ENCODE measurements at regions not wholly inside any gene's neighbourhood (a gene's known extent, or its start where the extent isn't known, plus 50 kb on each side); places are given as distances from the start of the nearest gene placed in this dataset.
A peak's percentile ranks its signal among the peaks of the same experiment; 100 is the strongest.

- Histone ChIP-seq H3K36me3 (no peaks in the 10 kb centered on the region), H3K9me3 (no peaks in the 10 kb centered on the region), H3K27ac (no peak overlapping the region), H3K27me3 (no peaks in the 10 kb centered on the region), H3K4me1 (peaks cover 0 to 4% (median 0%) of the 10 kb centered on the region in 4 donors), H3K4me3 (no peak overlapping the region)
- DNase-seq: no peak
- no peak for TF ChIP-seq POLR2A (IDR thresholded peaks at IDR 0.05)
- no peak for TF ChIP-seq CTCF (IDR thresholded peaks at IDR 0.05)
- WGBS (ENCODE audit: insufficient coverage, low coverage, low lambda C conversion rate, missing lambda C conversion rate): 100% methylated on average over 1 of the region's 1 CpG
- intact Hi-C loops (cut with DNase I): no loop called here
- no peak for ATAC-seq
These were observed 339.8 kb downstream of the OMA1 start for GRCh38 chr1:58206749-58207148.

GRCh38 chr1:58204284-58204683, 342.2 kb downstream of the OMA1 start:
- TF ChIP-seq CTCF (IDR thresholded peaks at IDR 0.05): peak in 2 of 4 donors; percentile 12 to 25
- no peak for TF ChIP-seq POLR2A (IDR thresholded peaks at IDR 0.05)
- ATAC-seq (no peak), DNase-seq (no peak)
- Histone ChIP-seq H3K36me3 (no peaks in the 10 kb centered on the region), H3K27ac (no peak overlapping the region), H3K9me3 (no peaks in the 10 kb centered on the region), H3K4me3 (no peak overlapping the region), H3K27me3 (no peaks in the 10 kb centered on the region), H3K4me1 (peaks cover 0 to 11% (median 2%) of the 10 kb centered on the region in 4 donors)
- intact Hi-C loops (cut with DNase I): no loop called here
- WGBS (ENCODE audit: insufficient coverage, low coverage, low lambda C conversion rate, missing lambda C conversion rate): 70% methylated on average over 3 of the region's 3 CpGs

GRCh38 chr1:58201492-58202106, 344.9 kb downstream of the OMA1 start:
- Histone ChIP-seq H3K9me3 (no peaks in the 10 kb centered on the region), H3K4me3 (no peak overlapping the region), H3K27me3 (no peaks in the 10 kb centered on the region), H3K36me3 (no peaks in the 10 kb centered on the region), H3K27ac (peak overlapping the region in 2 of 3 donors; percentile 2 to 16), H3K4me1 (peaks cover 0 to 11% (median 2%) of the 10 kb centered on the region in 4 donors)
- 55% methylated on average over 2 of the region's 2 CpGs for WGBS (ENCODE audit: insufficient coverage, low coverage, low lambda C conversion rate, missing lambda C conversion rate)
- TF ChIP-seq CTCF (IDR thresholded peaks at IDR 0.05) (no peak), POLR2A (IDR thresholded peaks at IDR 0.05) (no peak)
- intact Hi-C loops (cut with DNase I): no loop called here
- ATAC-seq (peak; percentile 25 to 65 (median 48)), DNase-seq (no peak)

DNA sequence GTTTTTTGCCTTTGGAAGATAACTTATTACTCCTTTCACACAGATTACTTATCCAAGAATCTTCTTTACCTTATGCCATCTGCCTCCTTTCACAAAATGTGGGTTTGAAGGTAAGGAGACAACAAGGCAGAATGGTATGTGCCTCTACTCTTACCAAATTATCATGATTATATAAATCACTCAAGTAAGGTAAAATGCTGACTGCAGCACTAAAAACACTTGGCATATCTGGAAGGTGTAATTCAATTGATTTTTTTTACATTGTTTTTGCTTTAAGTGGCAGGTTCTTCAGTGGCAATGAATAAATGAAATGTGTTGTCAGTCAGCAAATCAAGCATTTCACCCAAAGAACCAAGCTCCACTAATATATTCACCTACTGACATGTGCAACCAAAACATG, 346.1 kb downstream of the OMA1 start:
- no peak for ATAC-seq
- H3K4me3 ChIP-seq: no peak overlapping the region
- H3K4me1 ChIP-seq: peaks cover 0 to 11% (median 2%) of the 10 kb centered on the region in 4 donors
- TF ChIP-seq POLR2A (IDR thresholded peaks at IDR 0.05): no peak
- TF ChIP-seq CTCF (IDR thresholded peaks at IDR 0.05): no peak
- no peak overlapping the region for H3K27ac ChIP-seq
- H3K27me3 ChIP-seq: no peaks in the 10 kb centered on the region
- no peak for DNase-seq
- H3K36me3 ChIP-seq: no peaks in the 10 kb centered on the region
- intact Hi-C loops (cut with DNase I): no loop called here
- H3K9me3 ChIP-seq: no peaks in the 10 kb centered on the region

- ATAC-seq (no peak), DNase-seq (no peak)
- H3K9me3 ChIP-seq: no peaks in the 10 kb centered on the region
- H3K27ac ChIP-seq: no peak overlapping the region
- H3K4me1 ChIP-seq: peaks cover 0 to 11% (median 2%) of the 10 kb centered on the region in 4 donors
- no peak overlapping the region for H3K4me3 ChIP-seq
- intact Hi-C loops (cut with DNase I): no loop called here
- no peaks in the 10 kb centered on the region for H3K27me3 ChIP-seq
- no peaks in the 10 kb centered on the region for H3K36me3 ChIP-seq
- WGBS (ENCODE audit: insufficient coverage, low coverage, low lambda C conversion rate, missing lambda C conversion rate): 86% methylated on average over 1 of the region's 1 CpG
- TF ChIP-seq POLR2A (IDR thresholded peaks at IDR 0.05) (no peak), CTCF (IDR thresholded peaks at IDR 0.05) (no peak)
These were observed 348.7 kb downstream of the OMA1 start for GRCh38 chr1:58197811-58198210.
